ENCODE measurements at regions not wholly inside any gene's neighbourhood (a gene's known extent, or its start where the extent isn't known, plus 50 kb on each side); places are given as distances from the start of the nearest gene placed in this dataset.

GRCh38 chr2:160719116-160719515 is 225.5 kb upstream of the RBMS1 start:
- TF ChIP-seq CTCF (IDR thresholded peaks at IDR 0.05) (no peak), POLR2A (IDR thresholded peaks at IDR 0.05) (no peak)
